GM18502 (cell line): ENCODE measurements at regions not wholly inside any gene's neighbourhood (a gene's known extent, or its start where the extent isn't known, plus 50 kb on each side); places are given as distances from the start of the nearest gene placed in this dataset.
"Not testable (repeated sequence)": the region's sequence is repeated elsewhere in the genome, so short reads cannot be mapped to it uniquely, and the experiment has no call there.

ENCODE experiments used
- ATAC-seq: cut with Tn5 transposase; IDR thresholded peaks from one replicate; pipeline ENCODE4 v1.9.1; 2021; ENCODE audit warnings: mild to moderate bottlenecking; ENCODE audit not compliant: unreplicated experiment, poor library complexity

DNA sequence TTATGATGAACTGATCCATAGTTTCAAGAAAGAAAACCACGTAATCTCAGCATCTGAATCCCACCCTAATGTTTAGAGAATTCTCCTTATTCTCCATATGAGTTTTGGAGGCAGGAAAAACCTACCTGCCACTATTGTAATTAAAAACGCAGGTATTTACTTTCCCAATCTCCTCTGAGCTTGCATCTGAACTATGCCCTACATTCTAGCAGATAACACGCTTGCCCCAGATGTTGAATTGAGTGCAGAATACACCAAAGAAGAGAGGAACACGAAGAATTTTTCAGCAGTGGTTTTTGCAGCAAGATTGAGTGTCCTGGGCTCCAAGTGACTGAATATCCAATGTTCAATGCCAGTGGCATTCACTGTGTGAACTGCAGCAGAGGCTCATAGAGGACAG, 182.4 kb downstream of the COX18 start:
- ATAC-seq: no peak

DNA sequence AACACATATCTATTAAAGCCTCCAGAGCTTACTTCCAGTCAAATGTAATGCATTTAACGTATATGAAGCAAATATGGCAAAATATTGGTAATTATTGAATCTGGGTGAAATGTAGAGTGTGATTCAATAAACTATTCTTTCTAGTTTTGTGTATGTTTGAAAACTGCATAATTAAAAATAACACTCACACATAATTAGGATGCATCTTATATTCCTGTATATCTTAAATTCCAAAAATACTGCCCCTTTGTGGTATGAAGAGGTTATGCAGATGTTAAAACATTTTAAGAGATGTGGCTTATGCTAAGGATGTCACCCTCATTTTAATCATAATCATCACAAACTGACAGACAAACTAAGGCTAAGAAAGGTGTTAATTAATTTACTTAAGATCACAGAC, 182.9 kb downstream of the COX18 start:
- no peak for ATAC-seq

DNA sequence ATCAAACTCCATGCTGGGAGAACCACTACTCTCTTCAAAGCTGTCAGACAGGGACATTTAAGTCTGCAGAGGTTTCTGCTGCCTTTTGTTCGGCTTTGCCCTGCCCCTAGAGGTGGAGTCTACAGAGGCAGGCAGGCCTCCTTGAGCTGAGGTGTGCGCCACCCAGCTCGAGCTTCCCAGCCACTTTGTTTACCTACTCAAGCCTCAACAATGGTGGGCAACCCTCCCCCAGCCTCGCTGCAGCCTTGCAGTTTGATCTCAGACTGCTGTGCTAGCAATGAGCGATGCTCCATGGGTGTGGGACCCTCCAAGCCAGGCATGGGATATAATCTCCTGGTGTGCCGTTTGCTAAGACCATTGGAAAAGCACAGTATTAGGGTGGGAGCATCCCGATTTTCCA, 185.3 kb downstream of the COX18 start:
- ATAC-seq: not testable (repeated sequence)

DNA sequence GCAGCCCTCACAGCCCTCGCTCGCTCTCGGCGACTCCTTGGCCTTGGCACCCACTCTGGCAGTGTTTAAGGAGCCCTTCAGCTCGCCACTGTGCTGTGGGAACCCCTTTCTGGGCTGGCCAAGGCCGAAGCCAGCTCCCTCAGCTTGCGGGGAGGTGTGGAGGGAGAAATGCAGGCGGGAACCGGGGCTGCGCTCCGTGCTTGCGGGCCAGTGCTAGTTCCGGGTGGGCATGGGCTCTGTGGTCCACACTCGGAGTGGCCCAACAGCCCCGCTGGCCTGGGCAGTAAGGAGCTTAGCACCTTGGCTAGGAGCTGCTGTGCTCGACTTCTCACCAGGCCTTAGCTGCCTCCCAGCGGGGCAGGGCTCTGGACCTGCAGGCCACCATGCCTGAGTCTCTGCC, 192.6 kb downstream of the COX18 start:
- ATAC-seq: no peak

DNA sequence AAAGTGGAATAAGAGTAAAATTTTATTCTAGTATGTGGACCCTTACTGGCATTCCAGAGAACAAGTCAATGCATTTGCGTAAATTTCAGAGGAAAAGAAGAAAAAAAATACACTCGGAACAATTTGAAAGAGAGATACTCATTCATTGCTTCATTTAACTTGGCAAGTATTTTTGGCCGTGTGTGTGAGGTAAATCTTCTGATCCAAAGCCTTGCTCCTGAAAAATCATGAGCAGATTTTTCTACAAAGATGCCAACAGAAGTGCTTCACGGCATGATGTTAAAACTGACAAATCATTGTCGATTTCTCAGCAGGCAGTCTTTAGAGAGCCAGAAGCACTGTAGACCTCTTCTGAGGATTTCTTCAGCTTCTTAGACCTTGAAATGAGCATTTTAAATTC, 194.0 kb downstream of the COX18 start:
- no peak for ATAC-seq

DNA sequence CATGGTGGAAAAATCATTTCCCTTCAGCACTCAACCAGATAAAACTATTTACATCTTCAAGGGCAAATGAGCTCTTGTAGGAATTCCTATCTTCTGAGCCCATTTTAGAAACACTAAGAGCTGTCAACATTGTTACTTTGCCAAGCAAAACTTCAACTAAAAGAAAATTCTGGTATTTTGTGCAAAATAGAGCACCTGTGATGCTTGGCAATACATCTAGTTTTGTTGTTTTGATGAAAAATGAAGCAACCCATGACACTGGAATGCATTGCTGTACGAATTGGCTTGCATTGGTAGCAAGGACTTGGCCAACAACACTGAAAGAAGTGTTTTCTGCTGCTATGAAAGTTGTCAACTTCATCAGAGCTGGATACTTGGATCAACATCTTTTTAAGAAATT, 194.4 kb downstream of the COX18 start:
- ATAC-seq: no peak

DNA sequence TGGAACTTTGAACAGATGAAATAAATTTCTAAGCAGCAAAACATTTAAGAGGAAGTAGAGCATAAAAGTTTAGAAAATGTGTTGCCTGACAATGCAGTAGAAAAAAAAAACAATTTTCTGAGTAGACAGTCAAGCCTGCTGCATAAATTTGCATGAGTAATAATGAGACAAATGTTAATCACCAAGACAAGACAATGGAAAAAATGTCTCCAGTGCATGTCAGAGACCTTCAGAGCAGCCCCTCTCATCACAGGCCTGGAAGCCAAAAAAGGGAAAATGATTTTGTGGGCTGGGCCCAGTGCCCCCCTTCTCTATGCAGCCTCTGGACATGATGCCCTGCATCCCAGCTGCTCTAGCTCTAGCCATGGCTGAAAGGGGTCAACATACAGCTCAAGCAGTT, 204.6 kb downstream of the COX18 start:
- ATAC-seq: no peak

DNA sequence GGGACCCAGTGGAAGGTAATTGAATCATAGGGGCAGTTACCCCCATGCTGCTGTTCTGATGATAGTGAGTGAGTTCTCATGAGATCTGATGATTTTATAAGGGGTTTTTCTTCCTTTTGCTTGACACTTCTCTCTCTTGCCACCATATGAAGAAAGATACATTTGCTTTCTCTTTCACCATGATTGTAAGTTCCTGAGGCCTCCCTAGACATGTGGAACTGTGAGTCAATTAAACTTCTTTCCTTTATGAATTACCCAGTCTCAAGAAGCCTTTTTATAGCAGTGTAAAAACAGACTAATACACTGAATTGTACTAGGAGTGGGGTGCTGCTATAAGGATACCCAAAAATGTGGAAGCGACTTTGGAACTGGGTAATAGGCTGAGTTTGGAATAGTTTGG, 205.2 kb downstream of the COX18 start:
- ATAC-seq: not testable (repeated sequence)

DNA sequence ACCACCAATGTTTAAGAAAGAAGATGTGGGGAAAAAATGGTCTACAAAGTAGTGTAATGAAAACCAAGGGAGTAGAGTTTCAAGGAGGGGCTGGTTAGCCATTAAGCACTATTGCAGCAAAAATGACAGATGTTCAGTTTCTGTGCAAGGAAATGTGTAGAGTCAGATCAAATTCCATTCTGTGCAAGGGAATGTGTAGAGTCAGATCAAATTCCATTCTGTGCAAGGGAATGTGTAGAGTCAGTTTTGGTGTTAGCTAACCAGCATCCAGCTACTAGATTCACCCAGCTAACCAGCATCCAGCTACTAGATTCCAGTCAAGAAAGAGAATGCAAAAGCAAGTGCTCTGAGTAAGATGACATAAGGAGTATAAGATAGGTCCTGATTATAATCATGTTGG, 208.8 kb downstream of the COX18 start:
- no peak for ATAC-seq

DNA sequence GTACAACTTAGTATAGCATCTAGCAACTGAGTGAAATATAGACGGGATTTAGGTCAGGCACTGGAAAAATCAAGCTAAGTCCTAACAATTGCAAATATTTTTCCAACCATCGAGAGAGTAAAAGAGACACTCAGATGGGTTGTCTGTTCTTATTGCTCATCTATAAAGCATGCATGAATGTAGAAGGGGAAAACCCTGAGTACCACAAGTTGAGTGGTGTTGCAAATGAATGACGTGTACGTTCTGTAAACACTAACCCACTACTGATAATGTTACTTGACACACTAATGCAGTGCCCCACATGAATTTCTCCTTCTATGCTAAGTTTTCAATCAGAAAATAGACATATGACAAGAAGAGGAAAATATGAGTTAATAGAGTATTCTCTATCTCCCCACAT, 211.2 kb downstream of the COX18 start:
- ATAC-seq: no peak

DNA sequence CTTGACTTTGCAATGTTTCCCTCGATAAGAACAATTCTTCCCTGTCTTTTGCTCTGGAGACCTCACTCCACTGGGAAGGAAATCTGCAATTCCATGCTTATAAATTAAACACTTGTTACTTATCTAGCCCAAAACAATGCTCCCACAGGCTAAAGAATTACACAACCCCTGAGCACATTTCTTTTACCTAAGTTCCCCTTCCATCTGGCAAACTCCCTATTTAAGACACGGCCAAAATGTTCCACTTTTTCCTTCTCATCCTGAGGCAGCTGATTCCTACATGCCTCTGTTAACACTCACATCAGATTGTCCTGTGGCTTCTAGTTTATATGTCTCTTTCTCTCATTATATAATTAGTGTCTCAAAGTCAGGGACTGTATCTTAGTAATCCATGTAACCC, 211.7 kb downstream of the COX18 start:
- no peak for ATAC-seq

DNA sequence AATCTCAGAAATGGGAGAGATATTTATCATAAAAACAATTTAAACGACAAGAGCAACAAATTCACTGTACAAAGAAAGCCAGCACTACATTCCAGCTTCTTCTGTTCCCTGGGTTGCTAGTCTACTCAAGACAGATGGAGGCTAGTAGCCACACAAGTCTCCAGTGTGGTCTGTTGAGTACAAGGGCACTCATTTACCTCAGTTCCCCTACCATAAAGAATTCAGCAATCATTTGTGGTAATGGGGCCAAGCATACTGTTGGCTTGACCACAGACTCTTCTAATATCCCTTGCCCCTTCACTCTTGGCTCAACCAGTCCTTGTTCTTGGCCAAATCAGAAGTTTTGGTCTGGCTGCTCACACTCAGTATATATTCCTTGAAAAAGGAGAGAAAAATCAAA, 212.3 kb downstream of the COX18 start:
- ATAC-seq: no peak

DNA sequence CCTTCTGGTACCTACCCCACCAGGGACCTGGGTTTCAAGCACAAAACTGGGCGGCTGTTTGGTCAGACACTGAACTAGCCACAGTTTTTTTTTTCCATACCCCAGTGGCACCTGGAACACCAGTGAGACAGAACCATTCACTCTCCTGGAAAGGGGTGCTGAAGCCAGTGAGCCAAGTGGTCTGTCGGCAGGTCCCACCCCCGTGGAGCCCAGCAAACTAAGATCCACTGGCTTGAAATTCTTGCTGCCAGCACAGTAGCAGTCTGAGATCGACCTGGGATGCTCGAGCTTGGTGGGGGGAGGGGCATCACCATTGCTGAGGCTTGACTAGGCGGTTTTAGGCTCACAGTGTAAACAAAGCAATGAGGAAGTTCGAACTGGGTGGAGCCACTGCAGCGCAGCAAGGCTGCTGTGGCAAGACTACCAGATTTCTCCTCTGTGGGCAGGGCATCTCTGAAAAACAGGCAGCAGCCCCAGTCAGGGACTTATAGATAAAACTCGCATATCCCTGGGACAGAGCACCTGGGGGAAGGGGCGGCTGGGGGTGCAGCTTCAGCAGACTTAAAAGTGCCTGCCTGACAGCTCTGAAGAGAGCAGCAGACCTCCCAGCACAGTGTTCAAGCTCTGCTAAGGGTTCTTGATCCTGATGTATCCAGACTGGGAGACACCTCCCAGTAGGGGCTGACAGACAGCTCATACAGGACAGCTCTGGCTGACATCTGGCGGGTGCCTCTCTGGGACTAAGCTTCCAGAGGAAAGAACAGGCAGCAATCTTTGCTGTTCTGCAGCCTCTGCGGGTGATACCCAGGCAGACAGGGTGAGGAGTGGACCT, 223.0 kb downstream of the COX18 start:
- ATAC-seq: peak; percentile 76

DNA sequence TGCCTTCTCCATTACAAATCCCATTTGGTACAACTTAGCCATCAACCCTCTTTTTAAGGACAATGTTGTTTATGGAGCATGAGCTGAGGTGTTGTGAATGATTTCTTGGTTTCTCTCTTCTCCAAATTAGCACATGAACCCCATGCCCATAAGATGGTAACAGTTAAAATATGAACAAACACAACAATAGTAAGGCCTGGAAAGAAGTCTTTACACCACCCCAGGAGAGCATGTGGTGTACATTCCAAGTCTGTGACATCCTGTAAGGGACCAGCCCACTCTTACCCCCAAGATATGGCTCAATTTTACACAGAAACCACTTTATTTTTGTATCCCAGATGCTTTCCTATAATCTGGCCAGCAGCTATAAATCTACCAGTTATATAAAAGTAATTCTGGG, 226.1 kb downstream of the COX18 start:
- ATAC-seq: no peak

DNA sequence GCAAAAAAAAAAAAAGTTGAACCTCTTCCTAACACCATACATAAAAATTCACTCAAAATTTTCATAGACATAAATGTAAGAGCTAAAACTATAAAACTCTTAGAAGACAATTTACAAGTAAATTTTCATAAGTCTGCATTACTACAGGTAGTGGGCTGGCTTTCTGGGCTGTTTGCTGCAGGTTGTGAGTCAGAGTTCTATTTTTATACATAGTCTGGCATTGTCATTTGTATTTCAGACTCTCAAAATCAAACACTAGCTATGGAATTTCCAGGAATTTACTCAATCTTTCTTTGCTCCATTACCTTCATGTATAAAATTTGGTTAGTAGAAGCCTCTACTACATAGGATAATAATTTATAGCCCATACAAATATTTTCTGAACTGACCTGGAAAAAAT, 227.2 kb downstream of the COX18 start:
- no peak for ATAC-seq

DNA sequence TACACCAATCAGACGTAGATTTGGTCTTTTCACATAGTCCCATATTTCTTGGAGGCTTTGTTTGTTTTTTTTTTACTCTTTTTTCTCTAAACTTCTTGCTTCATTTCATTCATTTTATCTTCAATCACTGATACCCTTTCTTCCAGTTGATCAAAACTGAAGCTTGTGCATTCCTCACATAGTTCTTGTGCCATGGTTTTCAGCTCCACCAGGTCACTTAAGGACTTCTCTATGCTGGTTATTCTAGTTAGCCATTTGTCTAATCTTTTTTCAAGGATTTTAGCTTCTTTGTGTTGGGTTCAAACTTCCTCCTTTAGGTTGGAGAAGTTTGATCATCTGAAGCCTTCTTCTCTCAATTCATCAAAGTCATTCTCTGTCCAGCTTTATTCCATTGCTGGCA, 229.3 kb downstream of the COX18 start:
- not testable (repeated sequence) for ATAC-seq

DNA sequence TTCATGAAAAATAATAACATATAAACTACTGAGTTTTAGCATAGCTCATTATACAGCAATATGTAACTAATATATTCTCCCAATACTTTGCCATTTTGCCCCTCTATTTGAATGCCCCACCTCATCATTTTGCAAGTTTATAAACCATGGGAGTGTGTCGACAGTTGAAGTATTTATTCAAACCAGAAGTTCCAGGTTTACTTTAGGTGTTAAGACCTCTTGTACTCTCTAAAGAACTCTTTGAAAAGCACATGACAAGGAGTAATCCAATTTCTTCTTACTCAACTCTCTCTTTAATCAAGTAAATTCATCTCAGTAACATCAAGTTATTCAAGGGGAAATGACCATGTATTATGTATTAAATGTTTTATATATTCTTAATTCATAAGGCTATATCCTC, 240.7 kb downstream of the COX18 start:
- ATAC-seq: no peak

DNA sequence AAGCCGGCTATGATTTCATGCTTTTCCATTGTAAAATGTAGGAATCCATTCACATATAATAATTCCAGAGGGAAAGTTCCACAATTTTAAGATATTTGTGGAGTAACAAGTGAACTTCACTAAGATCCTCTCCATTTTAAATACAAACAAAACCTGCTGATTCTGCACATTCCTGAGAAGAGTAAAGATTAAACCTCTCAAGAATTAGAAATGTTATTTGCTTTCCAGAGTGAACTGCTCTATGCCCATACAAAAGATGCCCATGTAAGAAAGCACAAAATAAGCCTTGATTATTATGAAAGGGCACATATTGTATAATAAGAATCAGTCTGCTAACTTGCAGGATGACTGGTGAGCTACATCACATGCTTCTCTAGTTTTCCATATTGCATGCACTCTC, 241.5 kb downstream of the COX18 start:
- no peak for ATAC-seq

DNA sequence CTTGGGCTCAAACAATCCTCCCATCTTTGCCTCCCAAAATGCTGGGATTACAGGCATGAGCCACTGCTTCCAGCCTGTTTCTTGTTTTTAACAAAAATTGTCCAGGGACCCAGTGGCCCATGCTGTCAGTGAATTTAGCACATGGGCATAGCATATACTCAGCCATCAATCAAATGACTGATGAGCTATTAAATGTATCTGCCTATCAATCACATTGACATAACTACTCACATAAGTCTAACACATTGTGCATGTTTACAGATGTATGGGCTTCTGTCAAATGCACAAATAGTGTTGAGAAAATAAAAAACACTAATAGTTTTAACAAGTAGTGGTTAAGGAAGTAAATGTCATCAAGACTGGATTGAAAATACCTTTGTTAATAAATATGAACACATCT, 249.4 kb downstream of the COX18 start:
- ATAC-seq: no peak

DNA sequence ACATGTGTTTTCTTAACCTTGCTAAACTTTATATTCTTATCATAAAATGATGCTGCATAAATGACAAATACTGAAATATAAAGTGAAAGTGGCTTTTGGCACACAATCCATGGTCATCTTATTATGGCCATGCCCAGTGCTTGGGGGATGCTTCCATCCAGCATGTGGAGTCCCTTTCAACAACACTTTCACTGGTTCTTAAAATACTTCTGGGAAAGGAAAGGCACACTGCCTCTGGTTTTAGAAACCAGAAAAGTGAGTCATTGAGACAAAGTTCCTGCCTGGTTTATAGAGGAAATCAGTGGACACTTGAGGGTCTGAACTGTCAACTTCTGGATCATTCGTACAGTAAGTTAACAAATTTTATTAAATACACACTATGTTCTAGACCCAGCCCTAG, 248.0 kb upstream of the ADAMTS3 start:
- no peak for ATAC-seq

DNA sequence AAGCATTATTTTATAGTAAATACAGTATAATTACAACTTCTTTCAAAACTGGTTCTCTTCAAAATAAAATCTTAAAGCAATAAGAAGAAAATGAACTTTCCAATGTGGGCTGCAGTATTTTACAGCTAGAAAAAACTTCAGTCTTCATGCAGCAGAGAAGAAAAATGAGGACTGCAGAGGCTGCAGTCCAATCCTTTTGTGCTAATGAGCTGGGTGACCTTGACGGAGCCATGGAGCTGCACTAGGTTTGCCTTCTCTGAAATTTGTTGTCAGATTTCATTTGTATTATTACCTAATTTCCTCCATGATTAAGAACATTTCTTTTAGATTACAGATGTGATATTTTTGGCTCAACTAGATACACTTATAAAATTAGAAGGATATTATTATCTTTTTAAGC, 245.2 kb upstream of the ADAMTS3 start:
- ATAC-seq: no peak

DNA sequence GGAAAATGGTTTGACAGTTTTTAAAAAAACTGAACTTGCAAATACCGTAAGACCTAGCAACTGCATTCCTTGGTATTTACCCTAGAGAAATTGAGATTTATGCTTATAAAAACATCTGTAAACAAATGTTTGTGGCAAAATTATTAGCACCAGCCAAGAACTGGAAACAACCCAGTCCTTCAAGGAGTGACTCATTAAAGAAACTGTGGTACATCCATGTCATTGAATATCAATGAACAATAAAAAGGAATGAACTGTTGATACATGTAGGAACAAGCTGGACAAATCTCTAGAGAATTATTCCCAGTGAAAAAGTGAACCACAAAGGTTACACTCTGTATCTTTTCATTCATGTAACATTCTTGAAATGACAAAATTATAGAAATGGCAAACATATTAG, 240.2 kb upstream of the ADAMTS3 start:
- no peak for ATAC-seq

DNA sequence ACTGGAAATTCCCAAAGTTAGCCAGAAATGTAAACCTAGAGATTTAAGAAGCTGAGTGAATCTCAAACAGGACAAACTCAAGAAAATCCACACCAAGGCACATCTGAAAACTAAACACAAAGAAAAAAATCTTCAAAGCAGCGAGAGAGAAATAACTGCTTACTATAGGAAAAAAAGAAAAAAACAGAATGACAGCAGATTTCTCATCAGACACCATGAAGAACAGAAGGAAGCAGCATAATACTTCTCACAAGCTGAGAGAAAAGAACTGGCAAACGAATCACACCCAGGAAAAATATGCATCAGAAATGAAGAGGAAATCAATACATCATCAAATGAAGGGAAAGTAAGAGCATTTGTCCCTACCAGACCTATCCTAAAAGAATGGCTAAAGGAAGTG, 236.3 kb upstream of the ADAMTS3 start:
- ATAC-seq: no peak
